ENCODE measurements at regions not wholly inside any gene's neighbourhood (a gene's known extent, or its start where the extent isn't known, plus 50 kb on each side); places are given as distances from the start of the nearest gene placed in this dataset.
"Not testable (repeated sequence)": the region's sequence is repeated elsewhere in the genome, so short reads cannot be mapped to it uniquely, and the experiment has no call there.

DNA sequence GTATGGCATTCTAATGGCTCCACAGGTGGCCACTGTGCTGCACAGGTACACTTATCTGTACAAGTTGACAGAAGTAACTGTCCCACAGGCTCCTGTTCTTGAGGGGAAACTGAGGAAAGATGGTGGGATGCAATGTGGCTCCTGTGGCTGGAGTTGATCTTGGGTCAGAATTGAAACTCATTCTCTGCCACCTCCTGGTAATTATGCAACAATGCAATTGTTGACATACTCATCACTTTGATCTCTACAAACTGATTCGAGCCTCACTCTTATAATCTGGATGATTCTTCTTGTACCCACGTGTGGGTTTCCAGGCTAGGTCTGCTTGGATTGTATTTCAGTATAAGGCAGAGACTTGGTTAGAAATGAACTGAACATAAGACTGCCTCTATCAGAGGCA, 148.8 kb downstream of the CCNG2 start:
- no peak for DNase-seq (ENCODE audit: low read depth in 1 of 2, low spot score in 1 of 2)

DNA sequence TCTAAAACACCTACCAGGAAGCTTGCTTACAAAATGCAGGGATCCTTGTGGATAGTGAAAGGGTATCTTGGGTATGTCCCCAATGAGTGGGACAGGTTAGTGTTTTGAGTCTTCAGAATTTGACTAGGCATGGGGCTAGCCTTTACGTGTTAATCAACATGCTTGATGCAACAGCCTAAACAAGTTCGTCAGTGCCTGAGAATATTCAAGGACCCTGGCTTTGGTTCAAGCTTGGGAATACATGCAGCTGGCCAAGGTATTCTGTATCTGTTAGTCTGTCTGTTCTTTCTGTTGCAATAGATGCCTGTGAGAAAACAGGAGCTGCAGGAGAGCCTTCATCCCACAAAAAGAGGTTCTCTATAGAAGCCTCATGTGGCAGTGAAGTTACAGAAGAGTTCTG, 149.5 kb downstream of the CCNG2 start:
- DNase-seq (ENCODE audit: low read depth in 1 of 2, low spot score in 1 of 2): no peak

DNA sequence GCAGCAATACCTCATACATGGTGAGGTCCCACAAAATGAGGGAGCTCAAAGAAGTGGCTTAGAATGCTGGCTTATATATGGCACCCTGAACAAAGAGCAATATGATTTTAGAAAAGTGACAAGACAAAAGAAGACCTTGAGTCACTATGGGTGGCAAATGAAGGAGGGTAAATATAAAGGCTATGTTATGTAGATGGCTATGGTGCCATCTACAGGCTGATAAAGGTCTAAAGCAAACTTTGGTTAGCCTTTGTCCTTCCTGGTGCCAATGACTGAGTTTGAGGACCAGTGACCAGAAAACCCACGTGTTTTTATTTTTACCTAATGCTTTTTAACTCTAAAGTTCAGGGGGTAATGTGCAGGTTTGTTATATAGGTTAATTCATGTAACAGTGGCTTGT, 151.8 kb downstream of the CCNG2 start:
- no peak for DNase-seq (ENCODE audit: low read depth in 1 of 2, low spot score in 1 of 2)

DNA sequence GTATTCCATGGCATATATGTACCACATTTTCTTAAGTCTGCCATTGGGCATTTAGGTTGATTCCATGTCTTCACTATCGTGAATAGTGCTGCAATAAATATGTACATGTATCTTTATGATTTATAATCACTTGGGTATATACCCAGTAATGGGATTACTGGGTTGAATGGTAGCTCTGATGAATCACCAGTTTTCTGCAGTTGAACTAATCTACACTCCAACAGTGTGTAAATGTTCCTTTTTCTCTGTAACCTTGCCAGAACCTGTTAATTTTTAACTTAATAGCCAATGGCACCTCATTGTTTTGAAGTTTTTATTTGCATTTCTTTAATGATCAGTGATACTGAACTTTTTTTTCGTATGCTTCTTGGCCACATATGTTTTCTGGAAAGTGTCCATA, 152.5 kb downstream of the CCNG2 start:
- DNase-seq (ENCODE audit: low read depth in 1 of 2, low spot score in 1 of 2): no peak

DNA sequence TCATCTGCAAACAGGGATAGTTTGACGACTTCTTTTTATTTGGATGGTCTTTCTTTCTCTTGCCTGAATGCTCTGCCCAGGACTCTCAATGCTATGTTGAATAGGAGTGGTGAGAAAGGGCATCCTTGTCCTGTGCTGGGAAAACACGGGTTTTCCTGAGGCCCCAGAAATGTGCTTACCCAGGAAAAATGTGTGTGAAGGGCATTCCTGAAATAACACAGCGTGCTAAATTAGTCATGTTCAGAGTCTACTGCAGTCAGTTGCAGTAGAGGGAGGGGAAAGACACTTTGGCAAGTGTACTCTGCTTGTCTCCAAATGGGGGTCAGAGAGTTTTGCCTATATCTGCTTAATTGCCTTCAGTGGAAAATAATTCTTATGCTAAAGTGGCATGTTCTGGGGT, 153.9 kb downstream of the CCNG2 start:
- no peak for DNase-seq (ENCODE audit: low read depth in 1 of 2, low spot score in 1 of 2)

DNA sequence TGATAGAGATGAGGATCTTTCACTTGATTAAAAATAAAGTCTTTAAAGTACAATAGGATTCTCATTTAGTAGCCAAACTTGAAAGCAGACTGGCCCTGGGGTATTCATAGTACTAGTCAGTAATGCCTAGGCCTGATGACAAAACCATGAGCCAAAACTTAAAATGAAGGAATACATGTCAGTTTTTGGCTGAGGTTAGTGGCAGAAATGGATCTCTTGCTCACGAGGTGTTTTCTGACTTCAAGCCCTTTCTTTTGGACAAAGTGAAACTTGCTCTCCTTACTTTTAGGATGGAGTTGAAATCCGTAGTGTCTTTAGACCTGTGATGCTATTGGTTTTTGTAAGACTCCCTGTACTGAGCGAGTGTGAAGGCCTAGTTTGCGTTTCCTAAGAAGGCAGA, 157.7 kb downstream of the CCNG2 start:
- no peak for DNase-seq (ENCODE audit: low read depth in 1 of 2, low spot score in 1 of 2)

DNA sequence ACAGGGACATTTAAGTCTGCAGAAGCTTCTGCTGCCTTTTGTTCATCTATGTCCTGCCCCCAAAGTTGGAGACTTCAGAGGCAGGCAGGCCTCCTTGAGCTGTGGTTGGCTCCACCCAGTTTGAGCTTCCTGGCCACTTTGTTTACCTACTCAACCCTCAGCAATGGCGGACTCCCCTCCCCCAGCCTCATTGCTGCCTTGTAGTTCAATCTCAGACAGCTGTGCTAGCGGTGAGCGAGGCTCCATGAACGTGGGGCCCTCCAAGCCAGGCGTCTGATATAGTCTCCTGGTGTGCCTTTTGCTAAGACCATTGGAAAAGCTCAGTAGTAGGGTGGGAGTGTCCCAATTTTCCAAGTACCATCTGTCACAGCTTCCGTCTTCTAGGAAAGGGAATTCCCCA, 170.1 kb downstream of the CCNG2 start:
- no peak for DNase-seq (ENCODE audit: low read depth in 1 of 2, low spot score in 1 of 2)

DNA sequence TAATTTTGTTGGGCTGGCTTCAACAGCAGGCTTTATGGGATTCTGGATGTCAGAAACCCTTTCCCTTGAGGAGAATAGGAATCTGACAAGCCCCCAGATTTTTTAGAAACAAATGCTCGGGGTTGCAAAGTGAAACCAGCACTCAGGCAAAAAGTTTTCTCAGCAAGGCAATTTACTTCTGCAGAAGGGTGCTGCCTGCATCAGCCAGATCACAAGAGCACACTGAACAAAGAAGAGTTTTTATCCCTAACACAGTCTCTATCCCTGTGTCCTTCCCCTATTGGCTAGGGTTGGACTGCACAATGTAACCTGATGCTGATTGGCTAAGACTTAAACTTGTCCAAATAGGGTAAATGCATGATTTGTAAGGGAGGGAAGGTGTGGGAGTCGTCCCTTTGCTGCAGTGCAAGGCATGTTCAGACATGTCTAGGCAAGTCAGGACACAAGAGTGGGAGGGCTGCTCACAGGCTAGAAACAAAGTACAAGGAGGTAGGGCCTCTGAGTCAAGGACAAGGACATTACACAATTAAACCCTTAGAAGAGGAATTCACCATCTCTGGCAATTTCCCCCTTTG, 175.8 kb downstream of the CCNG2 start:
- no peak for DNase-seq (ENCODE audit: low read depth in 1 of 2, low spot score in 1 of 2)

DNA sequence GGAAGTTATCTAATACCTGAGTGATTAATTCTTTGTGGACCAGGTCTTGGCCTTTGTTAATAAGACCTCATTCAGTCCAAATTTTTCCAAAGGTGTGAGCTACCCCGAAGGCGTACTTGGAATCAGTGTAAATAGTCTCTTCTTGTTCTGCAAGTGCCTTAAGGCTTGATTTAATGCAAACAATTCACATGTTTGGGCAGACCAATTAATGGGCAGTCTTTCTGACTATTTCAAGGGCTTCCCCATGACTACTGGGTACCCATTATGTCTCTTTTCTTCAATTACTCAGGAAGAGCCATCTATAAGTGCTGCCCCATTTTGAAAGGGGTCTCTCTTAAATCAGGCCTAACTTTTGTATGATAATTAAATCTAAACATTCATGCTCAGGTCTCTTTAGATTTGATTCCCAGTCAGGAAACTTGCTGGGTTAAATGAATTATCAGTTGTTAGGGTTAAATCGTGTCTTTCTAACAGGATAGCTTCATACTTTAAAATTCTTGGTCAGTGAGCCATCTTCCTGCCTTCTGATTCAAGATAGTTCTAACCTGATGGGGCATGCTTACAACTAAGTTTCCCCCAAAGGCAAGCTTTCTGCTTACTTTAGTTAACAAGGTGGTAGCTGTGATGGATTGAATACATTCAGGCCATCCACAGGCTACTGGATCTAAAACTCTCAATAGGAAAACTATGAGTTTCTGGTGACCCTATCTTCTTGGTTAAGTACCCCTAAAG, 179.6 kb downstream of the CCNG2 start:
- DNase-seq (ENCODE audit: low read depth in 1 of 2, low spot score in 1 of 2): no peak

DNA sequence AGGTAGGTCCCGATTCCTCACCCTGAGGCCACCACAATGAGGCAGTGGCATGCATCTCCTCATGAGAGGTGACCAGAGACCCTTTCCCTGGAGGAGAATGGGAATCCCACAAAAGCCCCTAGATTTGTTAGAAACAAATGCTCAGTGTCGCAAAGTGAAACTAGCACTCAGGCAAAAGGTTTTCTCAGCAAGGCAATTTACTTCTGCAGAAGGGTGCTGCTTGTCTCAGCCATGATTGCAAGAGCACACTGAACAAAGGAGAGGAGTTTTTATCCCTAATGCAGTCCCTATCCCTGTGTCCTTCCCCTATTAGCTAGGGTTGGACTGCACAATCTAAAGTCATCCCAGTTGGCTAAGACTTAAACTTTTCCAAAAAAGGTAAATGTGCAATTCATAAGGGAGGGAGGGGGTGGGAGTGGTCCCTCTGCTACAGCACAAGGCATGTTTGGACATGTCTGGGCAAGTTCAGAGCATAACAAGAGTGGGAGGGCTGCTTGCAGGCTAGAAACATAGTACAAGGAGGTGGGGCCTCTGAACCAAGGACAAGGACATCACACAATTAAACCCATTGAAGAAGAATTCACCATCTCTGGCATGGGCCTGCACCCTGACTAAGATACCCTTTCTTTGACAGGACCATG, 185.3 kb downstream of the CCNG2 start:
- DNase-seq (ENCODE audit: low read depth in 1 of 2, low spot score in 1 of 2): no peak

DNA sequence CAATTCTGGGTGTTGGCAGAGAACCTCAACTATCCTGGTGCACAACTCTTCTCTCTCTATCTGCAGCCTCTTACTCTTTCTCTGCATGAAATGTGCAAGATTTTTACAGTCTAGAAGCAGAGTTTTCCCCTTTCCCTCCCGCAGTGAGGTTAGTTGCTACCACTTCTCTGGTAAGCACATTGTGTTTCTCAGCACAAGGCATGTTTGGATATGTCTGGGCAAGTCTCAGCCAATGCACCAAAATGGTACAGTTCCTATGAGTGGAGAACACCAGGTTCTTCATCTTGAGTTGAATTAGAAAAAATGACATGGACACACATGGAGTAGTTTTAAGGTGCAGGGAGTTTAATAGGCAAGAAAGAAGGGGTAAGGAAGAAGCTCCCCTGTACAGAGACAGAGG, 187.0 kb downstream of the CCNG2 start:
- no peak for DNase-seq (ENCODE audit: low read depth in 1 of 2, low spot score in 1 of 2)

DNA sequence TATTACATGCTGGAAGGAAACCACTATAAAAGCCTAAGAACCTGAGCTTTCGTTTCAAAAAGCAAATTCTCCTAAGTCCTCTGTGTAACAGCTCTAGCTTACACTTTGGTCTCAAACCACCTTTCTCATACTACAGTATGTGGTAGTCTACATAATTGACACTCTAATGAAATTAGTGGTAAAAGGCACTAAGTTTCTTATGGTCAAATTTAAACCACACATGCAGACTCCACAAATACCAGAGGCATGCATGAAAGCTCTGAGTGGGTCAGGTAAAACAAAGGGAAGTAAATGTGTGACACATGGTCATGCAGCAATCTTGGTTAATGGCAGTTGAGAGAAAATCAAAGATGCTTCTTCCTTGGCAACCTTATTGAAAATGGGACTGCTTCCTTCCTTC, 187.8 kb downstream of the CCNG2 start:
- DNase-seq (ENCODE audit: low read depth in 1 of 2, low spot score in 1 of 2): no peak

DNA sequence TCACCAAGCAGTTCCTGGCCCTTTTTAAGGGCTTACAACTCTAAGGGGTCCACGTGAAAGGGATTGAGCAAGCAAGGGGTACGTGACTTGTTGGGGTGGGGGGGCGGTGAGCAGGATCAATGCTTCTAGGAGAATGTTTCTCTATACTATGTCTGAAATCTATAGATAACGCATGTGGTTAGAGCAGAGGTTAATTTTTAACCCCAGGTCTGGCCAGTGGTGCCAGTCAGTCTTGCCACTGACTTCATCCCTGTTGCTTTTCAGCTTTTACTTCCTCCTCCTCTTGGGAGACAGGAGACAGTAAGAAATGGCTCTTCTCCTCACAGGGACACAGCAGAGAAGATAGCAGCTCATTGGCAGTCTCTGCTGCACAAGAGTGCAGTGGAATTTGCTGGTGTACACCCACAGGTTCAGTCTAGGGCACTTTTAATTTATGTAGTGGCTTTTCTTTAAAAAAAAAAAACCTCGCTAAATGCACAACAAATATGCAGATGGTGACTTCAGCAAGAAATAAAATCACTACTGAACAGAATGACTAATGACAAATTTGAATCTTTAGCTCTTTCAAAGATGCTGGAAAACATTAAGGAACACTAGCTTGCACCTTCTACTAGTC, 190.5 kb downstream of the CCNG2 start:
- no peak for DNase-seq (ENCODE audit: low read depth in 1 of 2, low spot score in 1 of 2)

DNA sequence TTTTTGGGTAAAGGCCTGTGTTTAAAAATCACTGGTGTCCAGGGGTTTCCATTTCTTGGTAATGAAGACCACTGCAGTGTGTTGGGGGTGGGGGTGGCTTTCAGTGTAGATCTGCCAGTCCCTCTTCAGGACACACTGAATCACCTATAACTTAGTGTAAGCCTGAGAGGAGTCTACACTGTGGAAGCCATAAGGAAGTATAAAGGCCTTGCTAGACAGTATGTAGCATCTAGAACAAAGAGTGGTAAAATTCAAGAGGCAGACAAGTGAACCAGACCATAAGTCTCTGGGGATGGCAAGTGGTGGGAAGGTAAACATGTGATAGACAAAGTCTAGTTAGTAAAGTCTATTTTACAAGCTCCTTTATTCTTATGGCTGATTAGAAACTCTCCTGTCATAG, 191.8 kb downstream of the CCNG2 start:
- no peak for DNase-seq (ENCODE audit: low read depth in 1 of 2, low spot score in 1 of 2)

DNA sequence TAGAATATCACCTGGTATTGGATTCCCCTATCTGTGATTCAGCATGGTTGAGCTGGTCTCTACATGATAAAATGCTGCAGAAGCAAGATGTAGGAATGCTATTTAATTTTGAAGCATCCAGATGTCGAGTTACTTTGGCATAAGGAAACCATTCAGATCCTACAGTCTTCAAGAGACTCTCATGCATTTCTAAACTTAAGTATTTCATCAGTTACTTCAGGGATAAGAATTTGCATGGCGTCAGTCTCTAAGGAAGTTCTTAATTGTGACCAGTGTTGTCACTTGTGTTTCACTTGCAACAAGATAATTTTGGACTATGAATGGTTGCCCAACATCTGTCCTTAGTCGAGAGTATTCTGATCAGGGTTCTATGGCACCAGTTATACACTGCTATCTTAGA, 192.4 kb downstream of the CCNG2 start:
- no peak for DNase-seq (ENCODE audit: low read depth in 1 of 2, low spot score in 1 of 2)

DNA sequence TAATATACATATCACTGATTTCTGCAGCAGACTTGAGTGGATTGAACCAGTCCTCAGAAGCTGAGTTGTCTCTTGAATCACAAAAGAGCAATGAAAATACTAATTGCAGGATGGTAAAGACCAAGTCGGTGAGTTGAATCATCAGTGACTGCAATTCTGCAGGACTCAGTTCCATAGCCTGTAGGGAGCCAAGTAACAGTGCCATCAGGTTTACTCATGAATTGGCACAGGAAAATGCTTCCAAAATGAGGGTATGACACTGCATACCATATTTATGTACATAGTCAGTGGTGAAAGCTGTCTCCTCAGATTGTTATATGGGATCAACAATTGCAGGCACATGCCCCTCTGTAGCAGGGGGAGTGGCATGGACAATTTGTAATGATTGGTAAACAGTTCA, 192.8 kb downstream of the CCNG2 start:
- DNase-seq (ENCODE audit: low read depth in 1 of 2, low spot score in 1 of 2): no peak

DNA sequence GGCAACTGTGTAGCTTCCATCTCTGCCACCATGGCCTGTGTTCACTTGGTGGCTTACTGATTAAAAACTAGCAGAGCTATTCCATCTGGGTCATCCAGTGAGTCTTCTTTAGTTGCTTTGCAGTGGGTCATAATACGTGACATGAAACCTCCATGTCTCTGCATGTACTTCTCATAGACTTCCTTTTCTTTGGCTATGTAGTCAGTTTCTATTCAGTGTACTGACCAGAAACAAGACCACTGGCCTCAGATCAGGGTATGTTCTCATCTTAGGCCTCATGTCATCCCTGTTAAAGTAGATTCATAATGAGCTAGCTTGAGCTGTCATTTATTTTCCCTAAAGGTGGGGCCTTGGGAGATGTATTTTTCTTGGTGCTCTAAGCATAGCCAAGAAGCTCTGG, 195.2 kb downstream of the CCNG2 start:
- DNase-seq (ENCODE audit: low read depth in 1 of 2, low spot score in 1 of 2): no peak

DNA sequence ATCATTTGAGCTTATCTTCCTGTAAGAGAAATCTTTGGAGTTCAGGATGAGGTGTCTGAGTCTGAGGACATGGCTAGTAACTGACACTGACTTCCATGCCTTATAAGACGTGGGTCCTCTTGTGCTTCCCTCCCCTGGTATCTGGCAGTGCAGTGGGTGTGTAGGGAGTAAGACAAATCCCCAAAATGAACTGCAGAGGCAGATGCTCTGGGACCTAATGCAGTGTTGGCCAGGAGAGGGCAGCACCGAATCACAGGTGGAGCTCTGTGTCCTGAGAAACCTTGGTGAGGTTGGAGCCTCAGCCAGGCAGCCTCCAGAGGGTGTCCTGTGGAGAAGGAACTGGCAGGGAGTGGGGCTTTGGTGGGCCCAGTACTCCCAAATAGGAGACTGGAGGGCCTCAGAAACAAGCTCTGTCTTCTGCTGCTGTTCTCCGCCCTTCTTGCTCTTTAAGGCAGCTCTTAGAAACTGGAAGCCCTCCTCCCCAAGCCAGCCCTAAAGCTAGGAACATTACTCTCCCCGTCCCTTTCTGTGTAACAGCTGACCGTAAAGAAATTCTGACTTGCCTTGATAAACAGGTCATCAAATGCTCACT, 196.8 kb downstream of the CCNG2 start:
- DNase-seq (ENCODE audit: low read depth in 1 of 2, low spot score in 1 of 2): not testable (repeated sequence)

DNA sequence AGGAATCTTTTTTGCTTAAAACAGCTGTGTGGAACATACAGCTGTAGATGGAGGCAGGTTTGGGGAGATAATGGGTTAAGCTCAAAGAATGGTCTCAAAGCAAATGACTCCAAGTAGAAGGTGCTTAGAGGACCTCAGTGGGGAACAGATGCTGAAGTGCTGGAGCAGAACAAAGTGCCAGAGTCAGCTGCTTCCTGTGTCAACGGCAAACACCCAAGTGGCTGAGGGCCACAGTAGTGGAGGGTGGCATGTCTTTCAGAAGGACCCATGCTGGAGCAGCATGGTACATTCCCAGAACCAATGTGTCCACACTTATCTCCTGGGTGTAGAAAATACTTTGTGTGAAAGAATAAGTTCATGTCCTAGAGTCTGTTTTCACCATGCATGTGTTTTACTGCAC, 197.5 kb downstream of the CCNG2 start:
- no peak for DNase-seq (ENCODE audit: low read depth in 1 of 2, low spot score in 1 of 2)

DNA sequence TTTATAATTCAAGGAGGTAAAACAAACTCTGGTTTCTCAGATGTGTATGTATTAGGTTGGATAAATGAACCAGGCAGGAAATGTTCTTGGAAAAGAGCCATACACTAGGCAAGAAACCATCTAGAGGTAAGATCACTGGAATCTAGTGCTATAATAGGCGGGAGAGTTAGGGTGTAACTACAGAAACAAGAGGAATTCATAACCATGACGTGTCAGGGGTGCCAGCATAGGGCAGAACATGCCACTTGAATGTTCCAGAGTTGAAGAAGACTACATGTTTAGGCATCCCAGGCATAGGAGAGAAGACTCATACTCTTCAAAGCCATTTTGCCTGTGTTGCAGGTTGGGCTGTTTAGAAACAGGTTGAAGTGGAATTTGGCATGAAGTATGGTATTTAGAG, 198.7 kb downstream of the CCNG2 start:
- no peak for DNase-seq (ENCODE audit: low read depth in 1 of 2, low spot score in 1 of 2)

DNA sequence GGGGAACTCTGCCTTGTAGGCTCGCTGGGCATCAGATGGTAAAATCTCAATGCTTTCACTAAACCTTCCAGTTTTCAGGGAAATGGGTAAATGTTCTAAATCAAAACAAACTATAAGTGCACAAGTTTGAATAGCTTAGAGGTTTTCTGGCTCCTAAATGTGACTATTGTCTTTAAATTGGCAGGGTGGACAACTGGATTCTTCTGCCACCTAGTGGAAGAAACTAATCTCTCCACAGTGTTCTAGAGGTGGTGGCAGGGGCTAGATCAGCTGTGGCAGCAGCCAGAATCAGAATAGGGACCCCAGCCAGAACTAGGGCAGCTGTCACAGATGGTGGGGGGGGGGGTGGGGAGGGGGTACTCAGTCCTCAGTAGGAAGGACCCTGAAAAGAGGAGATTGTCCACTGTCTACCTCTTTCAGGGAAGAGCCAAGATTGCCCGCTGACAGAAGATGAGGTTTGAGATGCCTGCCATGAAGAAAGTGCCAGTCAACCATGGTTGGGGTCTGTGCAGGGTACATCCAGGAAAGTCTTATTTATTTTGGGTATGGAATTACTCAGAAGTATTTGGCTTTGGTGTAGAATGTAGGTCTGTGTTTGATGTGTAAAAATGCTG, 201.4 kb downstream of the CCNG2 start:
- no peak for DNase-seq (ENCODE audit: low read depth in 1 of 2, low spot score in 1 of 2)

DNA sequence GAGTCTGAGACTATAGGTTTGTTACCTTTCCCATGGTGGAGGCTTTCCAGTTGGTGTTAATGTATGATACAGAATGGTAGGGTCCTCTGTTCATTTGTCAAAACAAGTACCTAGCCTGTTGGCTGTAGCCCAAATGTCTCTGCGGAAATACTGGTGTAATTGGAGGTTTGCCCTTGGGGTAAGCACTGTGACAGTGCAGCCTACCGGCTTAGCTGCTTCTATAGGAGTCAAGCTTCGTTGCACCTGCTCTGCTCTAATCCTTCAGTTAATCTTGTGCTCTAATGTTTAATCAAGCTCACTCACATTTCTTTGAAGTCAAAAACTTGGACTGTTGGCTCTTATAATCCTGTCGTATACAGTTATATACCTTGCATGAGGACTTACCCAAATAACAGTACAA, 203.4 kb downstream of the CCNG2 start:
- DNase-seq (ENCODE audit: low read depth in 1 of 2, low spot score in 1 of 2): no peak
